ENCODE measurements at regions not wholly inside any gene's neighbourhood (a gene's known extent, or its start where the extent isn't known, plus 50 kb on each side); places are given as distances from the start of the nearest gene placed in this dataset.

- no peaks in the 10 kb centered on the region for H3K27me3 ChIP-seq (replicated peaks in 1 of 4; ENCODE audit: control insufficient read depth in 3 of 4, extremely low read depth in 1 of 4, insufficient read depth in 3 of 4, low read length in 3 of 4)
- no peak overlapping the region for H2BK120ac ChIP-seq (replicated peaks; ENCODE audit: low read depth, low read length)
- no peaks in the 10 kb centered on the region for H3K79me1 ChIP-seq (ENCODE audit: low read depth, low read length)
- H2BK5ac ChIP-seq (ENCODE audit: low read depth, low read length): no peak overlapping the region
- no peak overlapping the region for H2AFZ ChIP-seq (ENCODE audit: low read length)
- ChIA-PET CTCF (ENCODE audit: partially characterized antibody) (no interaction called here), POLR2A (ENCODE audit: partially characterized antibody) (no interaction called here)
- TF ChIP-seq ATF2 (IDR thresholded peaks at IDR 0.05; ENCODE audit: low read length): no peak
- TF ChIP-seq KDM4A (IDR thresholded peaks at IDR 0.05; ENCODE audit: low read depth, low read length, severe bottlenecking): no peak
- no peak for TF ChIP-seq SUZ12 (IDR thresholded peaks at IDR 0.05; ENCODE audit: low read length)
- peak; percentile 66; the same call in 1 of the 2 replicates for TF ChIP-seq POU5F1 (IDR thresholded peaks at IDR 0.05; ENCODE audit: low read depth, low read length)
- TF ChIP-seq HDAC2 (IDR thresholded peaks at IDR 0.05; ENCODE audit: borderline replicate concordance in 1 of 2, low read depth in 2 of 2, low read length in 2 of 2): no peak
- TF ChIP-seq CBX5 (IDR thresholded peaks at IDR 0.05; ENCODE audit: low read depth, low read length): no peak
- no peak for TF ChIP-seq SP4 (IDR thresholded peaks at IDR 0.05; ENCODE audit: low read length)
- no peak overlapping the region for H3K14ac ChIP-seq (ENCODE audit: insufficient read length)
- H2BK15ac ChIP-seq (ENCODE audit: low read length): no peak overlapping the region
- no peak overlapping the region for H3K56ac ChIP-seq (replicated peaks; ENCODE audit: insufficient read length, low read depth, low read length)
- peak overlapping the region in 1 of 2 experiments; percentile 19; a peak in 1 of 4 replicates for H3K4me2 ChIP-seq (ENCODE audit: insufficient read depth in 1 of 2, low read depth in 2 of 2, low read length in 2 of 2)
- no peak overlapping the region for H4K8ac ChIP-seq (ENCODE audit: extremely low read depth, insufficient read depth, low read length)
- H4K20me1 ChIP-seq (replicated peaks in 1 of 2; ENCODE audit: control insufficient read depth in 1 of 2, insufficient read depth in 2 of 2, low read length in 2 of 2): no peaks in the 10 kb centered on the region
- H3K36me3 ChIP-seq (ENCODE audit: control insufficient read depth in 2 of 4, insufficient read depth in 4 of 4, low read length in 3 of 4): no peaks in the 10 kb centered on the region
- no peak overlapping the region for H3K23ac ChIP-seq (ENCODE audit: insufficient read length)
- 55% methylated on average over 2 of the region's 2 CpGs; no CpG with 5 or more reads in 1 of the 2 experiments for WGBS, 2 experiments (ENCODE audit: extremely low coverage in 1 of 2, insufficient coverage in 1 of 2, insufficient read length in 1 of 2, insufficient replicate concordance in 2 of 2, low coverage in 1 of 2, low lambda C conversion rate in 2 of 2, missing lambda C conversion rate in 1 of 2)
- H4K5ac ChIP-seq (ENCODE audit: insufficient read length, low read depth, low read length): no peak overlapping the region
- FAIRE-seq (no peak), DNase-seq (ENCODE audit: low read depth in 1 of 2, low spot score in 2 of 2) (no peak)
- H2AK5ac ChIP-seq (ENCODE audit: low read depth, low read length): no peak overlapping the region
- H3K79me2 ChIP-seq (ENCODE audit: control insufficient read depth in 1 of 2, insufficient read depth in 2 of 2, low read length in 2 of 2): no peaks in the 10 kb centered on the region
- no peak overlapping the region for H3K18ac ChIP-seq (ENCODE audit: extremely low read depth, low read length)
- no peak overlapping the region for H3K9ac ChIP-seq (replicated peaks in 1 of 4; ENCODE audit: extremely low read depth in 1 of 4, low read depth in 3 of 4, low read length in 3 of 4)
- no peak overlapping the region; a peak in 1 of 8 replicates for H3K4me3 ChIP-seq (ENCODE audit: extremely low read depth in 1 of 4, insufficient read depth in 2 of 4, low read depth in 3 of 4, low read length in 4 of 4)
- no peak overlapping the region for H4K91ac ChIP-seq (replicated peaks; ENCODE audit: insufficient read length, low read length)
- H3K9me3 ChIP-seq (ENCODE audit: insufficient read depth in 2 of 2, low read depth in 1 of 2, low read length in 1 of 2): no peaks in the 10 kb centered on the region
- no peak overlapping the region for H3K27ac ChIP-seq (ENCODE audit: low read depth, low read length)
- H3K4ac ChIP-seq (replicated peaks; ENCODE audit: insufficient read length, low read depth, low read length): no peak overlapping the region
- H2BK12ac ChIP-seq (ENCODE audit: low read depth, low read length): no peak overlapping the region
- peaks cover 0 to 7% (median 2%) of the 10 kb centered on the region in 4 experiments; a peak in 3 of 7 replicates for H3K4me1 ChIP-seq (replicated peaks in 1 of 4; ENCODE audit: control insufficient read depth in 3 of 4, insufficient read depth in 4 of 4, low read length in 3 of 4)
- no peaks in the 10 kb centered on the region for H3K23me2 ChIP-seq (ENCODE audit: low read depth, low read length)
- H2BK20ac ChIP-seq (ENCODE audit: low read length): no peak overlapping the region
These were observed 538.7 kb upstream of the ID4 start for GRCh38 chr6:19298421-19298820.

All from H1 (cell line).